ENCODE measurements at regions not wholly inside any gene's neighbourhood (a gene's known extent, or its start where the extent isn't known, plus 50 kb on each side); places are given as distances from the start of the nearest gene placed in this dataset.

GRCh38 chr13:79126706-79127105 is 279.3 kb downstream of the RBM26 start:
- TF ChIP-seq TCF7 (CRISPR knock-in tag; IDR thresholded peaks at IDR 0.05; ENCODE audit: low read depth) (no peak), CTCF (IDR thresholded peaks at IDR 0.05) (no peak), ZNF232 (CRISPR knock-in tag; IDR thresholded peaks at IDR 0.05) (no peak), CREB1 (CRISPR knock-in tag; IDR thresholded peaks at IDR 0.05) (no peak), E2F4 (CRISPR knock-in tag; IDR thresholded peaks at IDR 0.05; ENCODE audit: borderline replicate concordance, low read depth) (no peak), ELF4 (CRISPR knock-in tag; IDR thresholded peaks at IDR 0.05; ENCODE audit: low read depth) (no peak), TEAD4 (CRISPR knock-in tag; IDR thresholded peaks at IDR 0.05) (no peak), GABPB1 (CRISPR knock-in tag; IDR thresholded peaks at IDR 0.05) (no peak), NR1H2 (CRISPR knock-in tag; IDR thresholded peaks at IDR 0.05) (no peak), HMGXB4 (CRISPR knock-in tag; IDR thresholded peaks at IDR 0.05) (no peak)
- TF ChIP-seq, protein P1, sequence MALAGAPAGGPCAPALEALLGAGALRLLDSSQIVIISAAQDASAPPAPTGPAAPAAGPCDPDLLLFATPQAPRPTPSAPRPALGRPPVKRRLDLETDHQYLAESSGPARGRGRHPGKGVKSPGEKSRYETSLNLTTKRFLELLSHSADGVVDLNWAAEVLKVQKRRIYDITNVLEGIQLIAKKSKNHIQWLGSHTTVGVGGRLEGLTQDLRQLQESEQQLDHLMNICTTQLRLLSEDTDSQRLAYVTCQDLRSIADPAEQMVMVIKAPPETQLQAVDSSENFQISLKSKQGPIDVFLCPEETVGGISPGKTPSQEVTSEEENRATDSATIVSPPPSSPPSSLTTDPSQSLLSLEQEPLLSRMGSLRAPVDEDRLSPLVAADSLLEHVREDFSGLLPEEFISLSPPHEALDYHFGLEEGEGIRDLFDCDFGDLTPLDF (CRISPR knock-in tag; IDR thresholded peaks at IDR 0.05), result no peak
- TF ChIP-seq, protein P2, sequence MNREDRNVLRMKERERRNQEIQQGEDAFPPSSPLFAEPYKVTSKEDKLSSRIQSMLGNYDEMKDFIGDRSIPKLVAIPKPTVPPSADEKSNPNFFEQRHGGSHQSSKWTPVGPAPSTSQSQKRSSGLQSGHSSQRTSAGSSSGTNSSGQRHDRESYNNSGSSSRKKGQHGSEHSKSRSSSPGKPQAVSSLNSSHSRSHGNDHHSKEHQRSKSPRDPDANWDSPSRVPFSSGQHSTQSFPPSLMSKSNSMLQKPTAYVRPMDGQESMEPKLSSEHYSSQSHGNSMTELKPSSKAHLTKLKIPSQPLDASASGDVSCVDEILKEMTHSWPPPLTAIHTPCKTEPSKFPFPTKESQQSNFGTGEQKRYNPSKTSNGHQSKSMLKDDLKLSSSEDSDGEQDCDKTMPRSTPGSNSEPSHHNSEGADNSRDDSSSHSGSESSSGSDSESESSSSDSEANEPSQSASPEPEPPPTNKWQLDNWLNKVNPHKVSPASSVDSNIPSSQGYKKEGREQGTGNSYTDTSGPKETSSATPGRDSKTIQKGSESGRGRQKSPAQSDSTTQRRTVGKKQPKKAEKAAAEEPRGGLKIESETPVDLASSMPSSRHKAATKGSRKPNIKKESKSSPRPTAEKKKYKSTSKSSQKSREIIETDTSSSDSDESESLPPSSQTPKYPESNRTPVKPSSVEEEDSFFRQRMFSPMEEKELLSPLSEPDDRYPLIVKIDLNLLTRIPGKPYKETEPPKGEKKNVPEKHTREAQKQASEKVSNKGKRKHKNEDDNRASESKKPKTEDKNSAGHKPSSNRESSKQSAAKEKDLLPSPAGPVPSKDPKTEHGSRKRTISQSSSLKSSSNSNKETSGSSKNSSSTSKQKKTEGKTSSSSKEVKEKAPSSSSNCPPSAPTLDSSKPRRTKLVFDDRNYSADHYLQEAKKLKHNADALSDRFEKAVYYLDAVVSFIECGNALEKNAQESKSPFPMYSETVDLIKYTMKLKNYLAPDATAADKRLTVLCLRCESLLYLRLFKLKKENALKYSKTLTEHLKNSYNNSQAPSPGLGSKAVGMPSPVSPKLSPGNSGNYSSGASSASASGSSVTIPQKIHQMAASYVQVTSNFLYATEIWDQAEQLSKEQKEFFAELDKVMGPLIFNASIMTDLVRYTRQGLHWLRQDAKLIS (CRISPR knock-in tag; IDR thresholded peaks at IDR 0.05; ENCODE audit: borderline replicate concordance), result no peak
- TF ChIP-seq, protein P3, sequence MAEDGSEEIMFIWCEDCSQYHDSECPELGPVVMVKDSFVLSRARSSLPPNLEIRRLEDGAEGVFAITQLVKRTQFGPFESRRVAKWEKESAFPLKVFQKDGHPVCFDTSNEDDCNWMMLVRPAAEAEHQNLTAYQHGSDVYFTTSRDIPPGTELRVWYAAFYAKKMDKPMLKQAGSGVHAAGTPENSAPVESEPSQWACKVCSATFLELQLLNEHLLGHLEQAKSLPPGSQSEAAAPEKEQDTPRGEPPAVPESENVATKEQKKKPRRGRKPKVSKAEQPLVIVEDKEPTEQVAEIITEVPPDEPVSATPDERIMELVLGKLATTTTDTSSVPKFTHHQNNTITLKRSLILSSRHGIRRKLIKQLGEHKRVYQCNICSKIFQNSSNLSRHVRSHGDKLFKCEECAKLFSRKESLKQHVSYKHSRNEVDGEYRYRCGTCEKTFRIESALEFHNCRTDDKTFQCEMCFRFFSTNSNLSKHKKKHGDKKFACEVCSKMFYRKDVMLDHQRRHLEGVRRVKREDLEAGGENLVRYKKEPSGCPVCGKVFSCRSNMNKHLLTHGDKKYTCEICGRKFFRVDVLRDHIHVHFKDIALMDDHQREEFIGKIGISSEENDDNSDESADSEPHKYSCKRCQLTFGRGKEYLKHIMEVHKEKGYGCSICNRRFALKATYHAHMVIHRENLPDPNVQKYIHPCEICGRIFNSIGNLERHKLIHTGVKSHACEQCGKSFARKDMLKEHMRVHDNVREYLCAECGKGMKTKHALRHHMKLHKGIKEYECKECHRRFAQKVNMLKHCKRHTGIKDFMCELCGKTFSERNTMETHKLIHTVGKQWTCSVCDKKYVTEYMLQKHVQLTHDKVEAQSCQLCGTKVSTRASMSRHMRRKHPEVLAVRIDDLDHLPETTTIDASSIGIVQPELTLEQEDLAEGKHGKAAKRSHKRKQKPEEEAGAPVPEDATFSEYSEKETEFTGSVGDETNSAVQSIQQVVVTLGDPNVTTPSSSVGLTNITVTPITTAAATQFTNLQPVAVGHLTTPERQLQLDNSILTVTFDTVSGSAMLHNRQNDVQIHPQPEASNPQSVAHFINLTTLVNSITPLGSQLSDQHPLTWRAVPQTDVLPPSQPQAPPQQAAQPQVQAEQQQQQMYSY (CRISPR knock-in tag; IDR thresholded peaks at IDR 0.05), result no peak
